H1 (cell line): ENCODE measurements at regions not wholly inside any gene's neighbourhood (a gene's known extent, or its start where the extent isn't known, plus 50 kb on each side); places are given as distances from the start of the nearest gene placed in this dataset.

ENCODE experiments used
- BACH1 ChIP-seq: IDR thresholded peaks from 2 replicates; pipeline ENCODE4 v1.6.1; 2012; ENCODE audit warnings: low read length, improper control_type of control experiment
- KDM5A ChIP-seq: fragments of 200-600 bp; IDR thresholded peaks from 2 replicates; pipeline ENCODE4 v1.7.1; 2012; ENCODE audit warnings: mild to moderate bottlenecking, low read length, inconsistent platforms, mixed read lengths
- POLR2AphosphoS5 ChIP-seq: IDR thresholded peaks from 2 replicates; pipeline ENCODE4 v1.6.1; 2011; ENCODE audit warnings: low read depth, low read length
- RXRA ChIP-seq: IDR thresholded peaks from 2 replicates; pipeline ENCODE4 v1.6.1; 2011; ENCODE audit warnings: low read depth, mild to moderate bottlenecking, low read length, moderate library complexity; ENCODE audit not compliant: insufficient read depth
- TCF12 ChIP-seq: IDR thresholded peaks from 2 replicates; pipeline ENCODE4 v1.6.1; 2011; ENCODE audit warnings: low read depth, mild to moderate bottlenecking, low read length
- ZNF274 ChIP-seq: IDR thresholded peaks from 2 replicates; pipeline ENCODE4 v1.7.0; 2012; ENCODE audit warnings: low read length, borderline replicate concordance; ENCODE audit errors: extremely low read depth
- TF ChIP-seq, protein P1 (sequence below): IDR thresholded peaks from 2 replicates; pipeline ENCODE4 v1.6.1; 2011; ENCODE audit warnings: low read depth, mild to moderate bottlenecking, low read length; ENCODE audit not compliant: insufficient read depth

- TF ChIP-seq BACH1 (no peak), KDM5A (no peak), ZNF274 (no peak), POLR2AphosphoS5 (no peak), RXRA (no peak), TCF12 (no peak)
- TF ChIP-seq, protein P1, sequence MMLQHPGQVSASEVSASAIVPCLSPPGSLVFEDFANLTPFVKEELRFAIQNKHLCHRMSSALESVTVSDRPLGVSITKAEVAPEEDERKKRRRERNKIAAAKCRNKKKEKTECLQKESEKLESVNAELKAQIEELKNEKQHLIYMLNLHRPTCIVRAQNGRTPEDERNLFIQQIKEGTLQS = no peak
Measured at GRCh38 chr5:164097749-164098148, 592.3 kb downstream of the MAT2B start (continued).
